Glomerular visceral epithelial cell (primary cell): ENCODE measurements at regions not wholly inside any gene's neighbourhood (a gene's known extent, or its start where the extent isn't known, plus 50 kb on each side); places are given as distances from the start of the nearest gene placed in this dataset.
"Not testable (repeated sequence)": the region's sequence is repeated elsewhere in the genome, so short reads cannot be mapped to it uniquely, and the experiment has no call there.

Experiments
- DNase-seq: peaks from one replicate; pipeline ENCODE4 v3.0.0-alpha.2; 2016; ENCODE audit errors: extremely low spot score

GRCh38 chr11:81192516-81192915, 1541.1 kb downstream of the FAM181B start:
- DNase-seq = no peak

- no peak for DNase-seq
Measured at GRCh38 chr11:81190546-81190945, 1543.1 kb downstream of the FAM181B start.

- not testable (repeated sequence) for DNase-seq
Measured at GRCh38 chr11:81187033-81187432, 1546.6 kb downstream of the FAM181B start.

- DNase-seq = no peak
Measured at GRCh38 chr11:81174646-81175330, 1558.9 kb downstream of the FAM181B start.

GRCh38 chr11:81165164-81165563, 1568.5 kb downstream of the FAM181B start:
- no peak for DNase-seq

- DNase-seq = no peak
Measured at GRCh38 chr11:81159900-81160299, 1573.8 kb downstream of the FAM181B start.

- DNase-seq = no peak
Measured at GRCh38 chr11:81135570-81135969, 1598.1 kb downstream of the FAM181B start.

- DNase-seq = no peak
Measured at GRCh38 chr11:81129618-81130017, 1604.0 kb downstream of the FAM181B start.

- no peak for DNase-seq
Measured at GRCh38 chr11:81112718-81113117, 1620.9 kb downstream of the FAM181B start.

GRCh38 chr11:81104051-81104450, 1629.6 kb downstream of the FAM181B start:
- DNase-seq = no peak

- DNase-seq = no peak
Measured at GRCh38 chr11:81098471-81098870, 1635.2 kb downstream of the FAM181B start.

- DNase-seq = no peak
Measured at GRCh38 chr11:81092522-81092921, 1641.1 kb downstream of the FAM181B start.

- no peak for DNase-seq
Measured at GRCh38 chr11:81089242-81089641, 1644.4 kb downstream of the FAM181B start.

- DNase-seq = no peak
Measured at GRCh38 chr11:81080476-81080875, 1639.6 kb upstream of the TENM4 start.

GRCh38 chr11:81072273-81072672, 1631.4 kb upstream of the TENM4 start:
- no peak for DNase-seq

GRCh38 chr11:81071606-81072005, 1630.8 kb upstream of the TENM4 start:
- no peak for DNase-seq

GRCh38 chr11:81070948-81071347, 1630.1 kb upstream of the TENM4 start:
- DNase-seq = no peak

- no peak for DNase-seq
Measured at GRCh38 chr11:81059356-81059755, 1618.5 kb upstream of the TENM4 start.

GRCh38 chr11:81052344-81053158, 1611.7 kb upstream of the TENM4 start:
- no peak for DNase-seq

GRCh38 chr11:81039916-81040524, 1599.2 kb upstream of the TENM4 start:
- DNase-seq = no peak

- DNase-seq = no peak
Measured at GRCh38 chr11:81036168-81036870, 1595.5 kb upstream of the TENM4 start.
